ENCODE measurements at regions not wholly inside any gene's neighbourhood (a gene's known extent, or its start where the extent isn't known, plus 50 kb on each side); places are given as distances from the start of the nearest gene placed in this dataset.

DNA sequence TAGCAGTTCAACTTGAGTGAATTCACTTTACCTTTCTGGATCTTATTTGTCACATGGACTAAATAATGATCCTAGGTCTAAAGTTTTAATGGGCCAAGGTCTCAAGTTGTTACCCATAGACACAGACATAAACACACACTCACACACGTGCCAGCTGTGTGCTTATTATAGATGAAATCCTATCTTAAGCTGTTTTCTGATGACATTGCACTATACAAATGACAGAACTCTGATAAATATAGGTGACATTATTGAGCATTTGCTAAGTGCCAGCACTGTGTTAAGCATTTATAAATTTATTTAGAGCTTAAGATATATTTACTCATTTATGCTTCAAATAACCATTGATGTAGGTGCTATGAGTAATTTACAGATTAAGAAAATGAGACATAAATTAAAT, 474.4 kb upstream of the NR5A2 start:
- no peak for ATAC-seq (ENCODE audit: insufficient number of reproducible peaks, low FRiP score, low read depth)
- TF ChIP-seq CTCF (IDR thresholded peaks at IDR 0.05), result no peak
- no peaks in the 10 kb centered on the region for H3K36me3 ChIP-seq

DNA sequence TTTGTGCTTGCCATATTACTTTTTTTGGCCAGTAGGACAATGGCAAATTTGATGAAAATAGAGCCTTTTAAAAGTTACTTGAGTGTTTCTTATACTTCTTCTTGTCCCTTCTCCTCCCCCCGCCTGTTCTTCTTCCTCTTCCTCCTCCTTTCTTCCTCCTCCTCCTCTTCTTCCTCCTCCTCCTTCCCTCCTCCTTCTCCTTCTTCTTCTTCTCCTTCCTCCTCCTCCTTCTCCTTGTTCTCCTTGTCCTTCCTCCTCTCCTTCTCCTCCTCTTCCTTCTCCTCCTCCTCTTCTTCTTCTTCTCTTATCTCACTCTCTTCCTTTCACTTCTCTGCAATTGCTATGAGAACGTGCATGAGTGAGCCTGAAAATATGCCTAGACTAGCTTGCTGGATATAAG, 466.2 kb upstream of the NR5A2 start:
- no peaks in the 10 kb centered on the region for H3K9me3 ChIP-seq
- ATAC-seq (ENCODE audit: insufficient number of reproducible peaks, low FRiP score, low read depth) (no peak), DNase-seq (ENCODE audit: low spot score) (no peak)
- H3K27ac ChIP-seq, result no peak overlapping the region
- no peaks in the 10 kb centered on the region for H3K36me3 ChIP-seq
- no peak for TF ChIP-seq CTCF (IDR thresholded peaks at IDR 0.05)
- H3K4me1 ChIP-seq (ENCODE audit: control insufficient read depth in 1 of 2, low read depth in 2 of 2), result no peaks in the 10 kb centered on the region
- no peaks in the 10 kb centered on the region for H3K27me3 ChIP-seq (replicated peaks; ENCODE audit: insufficient read depth)
- no peak overlapping the region for H3K4me3 ChIP-seq

More for the DNA sequence above, 474.4 kb upstream of the NR5A2 start:
- Histone ChIP-seq H3K4me1 (ENCODE audit: control insufficient read depth in 1 of 2, low read depth in 2 of 2) (no peaks in the 10 kb centered on the region), H3K9me3 (no peaks in the 10 kb centered on the region), H3K27ac (no peak overlapping the region), H3K4me3 (no peak overlapping the region), H3K27me3 (replicated peaks; ENCODE audit: insufficient read depth) (no peaks in the 10 kb centered on the region)
- no peak for DNase-seq (ENCODE audit: low spot score)

- H3K27ac ChIP-seq, result no peak overlapping the region
- no peaks in the 10 kb centered on the region for H3K9me3 ChIP-seq
- H3K27me3 ChIP-seq (replicated peaks; ENCODE audit: insufficient read depth), result no peaks in the 10 kb centered on the region
- ATAC-seq (ENCODE audit: insufficient number of reproducible peaks, low FRiP score, low read depth) (no peak), DNase-seq (ENCODE audit: low spot score) (no peak)
- H3K36me3 ChIP-seq, result no peaks in the 10 kb centered on the region
- TF ChIP-seq CTCF (IDR thresholded peaks at IDR 0.05), result no peak
- no peak overlapping the region for H3K4me3 ChIP-seq
- H3K4me1 ChIP-seq (ENCODE audit: control insufficient read depth in 1 of 2, low read depth in 2 of 2), result no peaks in the 10 kb centered on the region
Observed at GRCh38 chr1:199573047-199573446, 454.5 kb upstream of the NR5A2 start.

DNA sequence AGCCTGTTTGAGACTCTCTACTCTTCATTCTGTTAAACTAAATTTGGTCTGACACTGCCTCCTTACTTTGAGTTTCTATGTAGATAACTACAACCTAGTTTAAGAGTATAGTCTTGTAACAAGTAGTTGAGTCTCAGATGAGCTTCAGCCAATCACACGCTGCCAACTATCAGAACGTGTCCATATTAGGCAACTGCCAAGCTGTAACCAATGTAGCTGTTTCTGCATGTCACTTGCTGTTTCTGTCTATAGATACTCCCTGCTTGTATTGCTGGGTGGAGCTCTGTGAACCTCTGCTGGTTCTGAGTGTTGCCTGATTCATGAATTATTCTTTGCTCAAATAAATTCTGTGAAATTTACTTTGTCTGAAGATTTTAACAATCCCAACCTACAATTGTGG, 452.6 kb upstream of the NR5A2 start:
- H3K4me3 ChIP-seq, result no peak overlapping the region
- no peaks in the 10 kb centered on the region for H3K36me3 ChIP-seq
- H3K9me3 ChIP-seq, result no peaks in the 10 kb centered on the region
- no peak for TF ChIP-seq CTCF (IDR thresholded peaks at IDR 0.05)
- no peaks in the 10 kb centered on the region for H3K4me1 ChIP-seq (ENCODE audit: control insufficient read depth in 1 of 2, low read depth in 2 of 2)
- no peaks in the 10 kb centered on the region for H3K27me3 ChIP-seq (replicated peaks; ENCODE audit: insufficient read depth)
- DNase-seq (ENCODE audit: low spot score) (no peak), ATAC-seq (ENCODE audit: insufficient number of reproducible peaks, low FRiP score, low read depth) (no peak)
- no peak overlapping the region for H3K27ac ChIP-seq

DNA sequence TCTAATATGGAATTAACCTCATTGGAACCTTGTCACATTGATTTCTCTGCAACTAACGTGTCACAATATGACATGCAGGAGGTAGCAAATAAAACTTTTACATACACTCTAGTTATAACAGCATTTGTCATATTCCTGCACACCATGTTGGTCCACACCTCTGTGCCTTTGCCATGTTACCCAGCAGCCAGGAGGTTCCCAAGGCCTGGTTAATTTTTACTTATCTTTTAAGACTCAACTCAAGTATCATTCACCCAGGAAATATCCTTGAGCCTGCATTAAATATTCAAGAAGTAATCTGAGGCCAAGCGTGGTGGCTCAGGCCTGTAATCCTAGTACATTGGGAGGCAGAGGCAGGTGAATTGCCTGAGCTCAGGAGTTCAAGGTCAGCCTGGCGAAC, 447.2 kb upstream of the NR5A2 start:
- Histone ChIP-seq H3K4me1 (ENCODE audit: control insufficient read depth in 1 of 2, low read depth in 2 of 2) (no peaks in the 10 kb centered on the region), H3K36me3 (no peaks in the 10 kb centered on the region), H3K9me3 (no peaks in the 10 kb centered on the region), H3K4me3 (no peak overlapping the region), H3K27ac (no peak overlapping the region), H3K27me3 (replicated peaks; ENCODE audit: insufficient read depth) (no peaks in the 10 kb centered on the region)
- TF ChIP-seq CTCF (IDR thresholded peaks at IDR 0.05), result no peak
- ATAC-seq (ENCODE audit: insufficient number of reproducible peaks, low FRiP score, low read depth) (no peak), DNase-seq (ENCODE audit: low spot score) (no peak)

Measured in thoracic aorta (tissue), 2 donors.